HCEC 1CT (cell line): ENCODE measurements at regions not wholly inside any gene's neighbourhood (a gene's known extent, or its start where the extent isn't known, plus 50 kb on each side); places are given as distances from the start of the nearest gene placed in this dataset.
"Not testable (repeated sequence)": the region's sequence is repeated elsewhere in the genome, so short reads cannot be mapped to it uniquely, and the experiment has no call there.

Experiments
- DNase-seq: peaks from one replicate; pipeline ENCODE4 v3.0.0-alpha.2; 2017

DNA sequence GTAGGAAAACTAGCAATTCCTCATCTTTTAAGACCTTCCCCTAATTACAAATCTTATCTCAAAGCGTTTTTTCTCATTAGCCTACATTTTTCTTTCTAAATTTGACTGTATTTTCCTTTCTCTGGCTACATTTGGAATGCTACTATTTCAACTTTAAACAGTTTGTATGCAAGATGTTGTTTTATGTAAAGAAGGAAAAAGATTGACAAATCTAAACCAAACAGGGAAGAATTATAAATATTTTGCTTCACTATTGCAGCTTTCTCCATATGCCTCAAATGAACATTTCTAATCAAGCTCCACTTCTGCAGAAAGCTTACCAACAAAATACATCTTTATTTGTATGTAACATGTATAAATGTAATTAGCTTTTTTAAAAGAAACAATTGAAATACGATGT is 156.2 kb downstream of the MZT1 start:
- DNase-seq, result no peak

DNA sequence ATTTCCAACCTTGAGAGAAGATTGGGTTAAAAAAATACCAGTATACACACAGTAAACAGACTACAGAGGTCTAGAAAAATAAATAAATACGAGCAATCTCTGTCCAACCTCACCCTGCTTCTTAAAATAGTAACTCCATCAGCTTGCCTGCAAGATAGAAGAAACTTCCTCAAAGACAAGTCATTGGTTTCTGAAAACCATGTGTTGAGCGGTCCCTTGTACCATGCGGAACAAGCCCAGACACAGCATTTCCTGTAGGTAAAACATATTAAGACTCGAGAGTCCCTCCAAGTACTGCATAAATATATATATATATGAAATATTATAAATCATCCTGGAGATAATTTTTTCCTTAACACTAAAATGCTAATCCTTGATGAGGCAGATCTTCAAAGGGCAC is 157.4 kb downstream of the MZT1 start:
- no peak for DNase-seq

DNA sequence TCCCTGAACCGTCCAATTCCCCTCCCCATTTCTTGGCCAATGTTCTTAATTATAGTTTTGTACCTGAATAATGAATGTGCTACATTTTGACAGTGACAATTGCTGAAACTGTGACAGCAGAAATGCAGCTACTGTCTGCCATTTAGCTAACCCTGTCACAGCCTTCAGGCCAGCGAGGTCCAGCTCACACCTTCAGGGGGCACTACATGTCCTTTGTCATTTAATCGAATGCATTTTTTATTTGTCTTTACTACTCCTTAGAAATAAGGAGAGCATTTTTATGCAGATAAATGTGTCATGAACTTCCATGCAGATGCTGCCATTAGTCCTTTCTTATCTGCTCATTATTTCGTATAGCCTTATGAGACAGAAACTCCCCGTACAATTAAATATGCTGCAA is 159.9 kb downstream of the MZT1 start:
- no peak for DNase-seq

DNA sequence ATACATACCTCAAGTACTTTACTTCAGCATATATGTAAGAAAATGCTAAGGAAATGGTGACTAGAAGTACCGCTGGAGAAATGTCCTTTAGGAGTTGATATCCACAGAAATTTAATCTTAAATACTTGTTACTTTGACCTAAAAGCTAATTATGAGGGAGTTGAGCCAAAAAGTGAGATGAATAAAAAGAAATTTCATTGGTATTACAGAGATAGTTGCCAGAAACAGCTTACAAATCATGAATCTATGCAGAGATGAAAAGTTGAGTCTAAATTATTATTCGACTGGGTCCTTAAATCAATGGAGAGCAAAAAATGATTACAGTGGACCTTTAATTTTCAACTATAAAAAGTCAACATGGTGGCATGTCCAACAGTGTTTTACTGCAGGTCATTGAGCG is 160.9 kb downstream of the MZT1 start:
- DNase-seq, result no peak

DNA sequence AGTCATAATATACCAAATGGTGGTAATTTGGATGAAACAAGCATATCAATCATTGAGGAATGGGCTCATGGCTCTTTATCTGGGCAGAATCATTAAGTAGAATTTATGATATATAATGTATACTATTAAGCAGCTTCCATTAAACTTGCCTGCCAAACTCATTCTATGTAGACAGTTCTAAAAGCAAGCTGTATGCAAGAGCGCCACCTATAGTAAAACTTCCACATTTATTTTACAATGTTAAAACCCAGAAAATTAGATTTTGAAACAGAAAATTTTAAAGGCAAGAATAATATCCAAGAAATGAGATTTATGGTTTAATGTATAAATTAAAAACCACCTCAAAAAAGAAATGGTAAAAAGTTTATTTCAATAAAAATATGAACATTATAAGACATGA is 161.5 kb downstream of the MZT1 start:
- DNase-seq, result no peak

DNA sequence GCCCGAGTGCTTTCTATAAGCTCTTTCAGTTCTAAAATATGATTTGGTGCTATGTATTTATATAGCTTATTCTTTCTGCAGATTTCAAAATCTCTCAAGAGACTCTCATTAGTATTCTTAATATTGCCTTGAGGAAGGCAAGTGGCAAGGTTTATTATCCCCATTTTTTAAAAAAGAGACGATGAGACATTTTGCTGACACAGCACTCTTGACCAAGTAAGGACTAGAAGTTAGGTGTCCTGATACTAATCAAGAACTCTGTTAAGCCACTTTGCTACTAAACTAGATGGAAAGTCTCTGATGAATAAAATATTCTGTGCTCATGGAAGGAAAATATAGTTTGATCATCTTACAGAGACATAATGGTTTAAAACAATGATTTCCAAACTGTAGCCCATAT is 164.7 kb downstream of the MZT1 start:
- no peak for DNase-seq

DNA sequence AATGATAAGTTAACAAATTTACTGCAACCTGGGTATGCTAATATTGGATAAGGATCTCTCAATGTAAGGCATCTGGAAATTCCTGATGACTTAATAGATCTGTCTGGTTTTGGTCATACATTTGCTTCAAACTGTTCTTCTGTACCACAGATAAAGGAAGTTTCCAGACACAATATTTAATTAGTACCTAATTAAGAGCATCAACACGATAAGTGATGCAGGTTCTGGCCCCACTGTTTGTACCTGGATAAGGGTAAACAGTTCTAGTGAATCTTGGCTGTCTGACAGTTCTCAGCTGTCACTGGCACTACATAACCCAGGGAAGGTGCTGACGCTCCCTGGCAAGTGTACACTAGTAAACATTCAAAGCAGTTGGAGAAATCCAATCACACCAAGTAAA is 165.6 kb downstream of the MZT1 start:
- DNase-seq, result no peak

DNA sequence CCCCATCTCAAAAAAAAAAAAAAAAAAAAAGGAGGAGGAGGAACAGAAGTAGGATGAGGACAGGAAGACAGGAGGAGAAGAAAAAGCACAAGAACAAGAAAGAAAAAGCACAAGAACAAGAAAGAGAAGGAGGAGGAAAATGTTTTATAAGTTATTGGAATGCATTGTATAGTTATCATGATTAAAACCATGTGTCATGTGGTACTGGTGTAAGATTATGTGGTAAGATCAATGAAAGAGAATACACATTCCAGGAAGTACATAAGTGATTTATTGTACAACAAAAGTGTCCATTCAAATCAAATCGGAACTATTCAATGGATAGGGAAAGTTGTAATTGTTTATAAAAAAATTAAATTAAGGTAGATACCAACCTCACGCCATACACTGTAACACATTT is 167.7 kb downstream of the MZT1 start:
- DNase-seq, result no peak

DNA sequence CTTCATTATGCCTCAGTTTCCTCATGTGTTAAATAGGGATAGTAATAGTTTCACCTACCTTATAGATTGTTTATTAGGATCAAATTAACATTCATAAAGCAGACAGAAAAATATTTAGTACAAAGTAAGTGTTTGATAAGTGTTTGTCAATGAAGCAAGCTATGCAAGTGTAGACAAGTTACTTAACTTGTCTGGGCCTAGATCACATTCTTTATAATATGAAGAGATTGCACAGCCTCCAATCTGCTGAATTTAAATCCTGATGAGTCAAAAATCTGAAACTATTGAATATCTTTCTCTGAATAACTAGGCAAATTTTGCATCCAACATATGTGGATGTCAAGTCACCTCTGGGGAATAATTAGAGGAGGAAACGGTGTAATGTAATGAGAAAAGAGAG is 170.5 kb downstream of the MZT1 start:
- DNase-seq, result no peak

DNA sequence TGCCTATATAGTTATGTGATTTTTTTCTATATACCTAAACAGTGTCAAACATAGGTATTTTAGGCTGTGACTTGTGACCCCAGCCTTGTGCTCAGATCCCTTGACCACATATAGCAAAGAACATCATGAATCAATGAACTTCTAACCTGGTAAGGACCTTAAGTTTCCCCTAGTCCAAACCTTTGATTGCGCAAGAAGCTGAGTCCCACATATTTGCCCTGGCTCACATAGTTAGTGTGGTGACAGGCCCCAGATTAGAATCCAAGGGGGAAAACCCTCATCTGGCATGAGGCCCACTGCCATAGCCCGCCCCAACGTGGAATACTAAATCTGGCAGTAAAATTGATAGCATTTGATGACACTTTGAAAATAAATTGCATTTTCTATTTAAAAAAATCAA is 171.8 kb downstream of the MZT1 start:
- no peak for DNase-seq

DNA sequence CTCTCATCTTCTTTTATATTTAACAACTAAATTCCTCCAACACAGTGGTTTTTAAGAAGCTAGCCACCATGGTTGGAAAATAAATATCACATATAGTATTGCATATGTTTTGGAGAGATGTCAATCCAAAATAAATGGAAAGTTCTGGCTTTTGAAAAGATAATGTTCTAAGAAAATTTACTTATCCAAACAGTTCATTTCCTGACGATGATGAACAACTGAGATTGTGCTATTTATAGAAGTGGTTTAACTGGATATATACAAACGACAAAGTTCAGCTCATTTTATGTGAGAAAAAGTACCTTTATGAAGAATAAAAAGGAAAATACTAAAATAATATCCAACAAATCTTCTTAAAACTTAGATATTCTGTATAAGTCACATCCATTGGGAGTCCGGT is 174.7 kb downstream of the MZT1 start:
- DNase-seq, result no peak

DNA sequence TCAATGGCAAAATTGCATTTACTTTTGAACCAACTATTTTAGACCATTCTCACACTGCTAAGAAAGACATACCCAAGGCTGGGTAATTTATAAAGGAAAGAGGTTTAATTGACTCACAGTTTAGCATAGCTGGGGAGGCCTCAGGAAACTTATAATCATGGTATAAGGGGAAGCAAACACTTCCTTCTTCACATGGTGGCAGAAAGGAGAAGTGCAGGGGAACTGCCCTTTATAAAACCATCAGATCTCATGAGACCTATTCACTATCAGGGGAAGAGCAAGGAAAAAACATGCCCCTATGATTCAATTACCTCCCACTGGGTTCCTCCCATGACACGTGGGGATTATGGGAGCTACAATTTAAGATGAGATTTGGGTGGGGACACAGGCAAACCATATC is 181.5 kb downstream of the MZT1 start:
- not testable (repeated sequence) for DNase-seq

DNA sequence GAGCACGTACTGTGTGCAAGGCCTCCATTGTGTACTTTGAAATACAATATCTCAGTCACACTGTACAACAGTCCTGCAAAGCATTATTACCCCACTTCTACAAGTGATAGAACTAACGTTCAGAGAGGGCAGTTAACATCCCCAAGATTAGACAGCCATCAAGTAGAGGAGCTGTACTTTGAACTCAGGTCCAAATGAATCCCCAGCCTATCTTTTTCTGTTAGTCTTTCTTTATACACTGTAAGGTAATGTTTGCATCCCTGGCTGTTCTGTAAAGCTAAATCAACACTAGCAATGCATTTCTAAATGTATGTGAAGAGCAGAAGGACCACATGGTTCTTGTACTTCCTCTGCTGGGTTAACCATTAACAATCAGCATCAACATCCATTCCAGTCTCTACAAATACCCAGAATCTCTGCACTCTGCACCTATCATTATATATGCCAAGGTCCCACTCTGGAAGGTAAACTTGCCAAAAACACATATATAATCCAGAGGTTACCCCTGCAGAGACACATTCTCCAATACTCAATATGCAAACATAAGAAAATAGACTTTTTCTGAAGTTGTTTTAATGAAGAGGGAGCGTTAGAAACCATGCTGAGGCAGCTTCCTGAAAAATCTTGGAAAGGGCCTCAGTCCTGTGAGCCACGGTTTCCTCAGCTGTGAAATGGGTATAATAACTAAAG is 182.3 kb downstream of the MZT1 start:
- no peak for DNase-seq

DNA sequence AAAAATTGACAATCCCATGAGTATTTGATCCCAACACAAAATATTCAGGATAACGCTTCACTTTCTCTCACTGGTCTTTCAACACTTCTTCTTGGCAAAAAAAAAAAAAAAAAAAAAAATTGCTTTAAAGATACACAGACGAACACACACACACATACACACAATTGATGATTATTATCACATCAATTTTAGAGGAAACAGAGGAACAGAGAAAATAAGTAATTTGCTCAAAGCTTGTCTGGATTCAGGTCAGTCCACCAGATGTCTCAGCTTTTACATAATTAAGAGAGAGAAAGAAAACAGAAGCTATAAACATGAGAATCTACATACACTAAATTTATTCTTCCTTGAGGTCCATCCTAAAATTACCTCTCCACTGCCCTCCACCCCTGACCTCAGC is 183.4 kb downstream of the MZT1 start:
- DNase-seq, result no peak

DNA sequence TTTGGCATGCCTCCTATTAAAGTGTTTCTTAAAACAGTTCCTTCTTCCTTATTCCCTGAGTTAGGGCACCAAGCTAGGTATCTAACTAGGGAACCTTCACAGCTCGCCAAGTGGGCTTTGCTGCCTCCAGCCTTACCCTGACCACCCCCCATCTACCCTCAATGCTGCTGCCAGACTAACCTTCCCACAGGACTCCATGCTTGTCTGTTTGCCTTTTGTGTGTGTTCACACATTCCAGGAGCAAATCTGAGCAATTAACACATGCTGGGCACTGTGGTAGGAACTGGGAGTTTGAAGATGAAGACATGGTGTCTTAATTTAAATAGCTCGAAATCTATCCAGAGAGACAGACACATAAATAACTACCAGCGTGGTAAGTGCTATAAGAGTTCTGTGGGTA is 185.2 kb downstream of the MZT1 start:
- DNase-seq, result no peak

DNA sequence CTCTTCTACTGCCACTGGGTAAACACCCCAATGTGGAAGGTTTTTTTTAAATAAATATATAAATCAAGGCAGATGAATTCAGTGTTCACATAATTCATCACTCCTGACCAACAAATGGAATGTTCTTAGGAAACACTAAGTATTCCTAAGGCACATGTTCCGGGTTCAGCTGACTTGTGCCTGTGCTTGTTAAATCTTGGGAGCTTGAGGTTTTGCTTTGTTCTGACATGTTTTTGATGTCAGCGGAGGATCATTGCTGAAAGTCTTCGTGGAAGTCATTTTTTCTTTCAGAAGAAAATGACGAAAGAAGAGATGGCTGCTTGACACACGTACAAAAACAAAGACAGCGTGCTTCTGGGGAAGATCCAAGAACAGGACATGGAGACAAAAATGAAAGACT is 185.8 kb downstream of the MZT1 start:
- DNase-seq, result no peak

DNA sequence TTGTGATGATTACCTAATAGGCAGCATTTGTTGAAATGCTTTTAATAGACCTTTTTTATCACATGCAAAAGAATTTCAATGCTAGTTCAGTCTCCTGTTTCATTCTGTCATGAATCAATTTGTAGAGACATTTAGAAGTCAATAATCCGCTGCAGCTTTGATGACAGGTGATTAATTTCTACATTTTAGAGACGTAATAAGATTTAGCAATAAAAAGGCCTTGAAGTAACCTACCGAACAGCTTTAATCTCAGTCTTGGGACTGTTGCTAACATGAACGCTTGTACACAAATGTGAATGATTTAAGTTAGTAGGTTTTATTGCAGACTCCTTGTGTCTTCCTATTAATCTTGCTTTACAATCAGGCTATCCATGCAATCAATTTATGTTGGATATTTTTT is 186.5 kb downstream of the MZT1 start:
- no peak for DNase-seq

DNA sequence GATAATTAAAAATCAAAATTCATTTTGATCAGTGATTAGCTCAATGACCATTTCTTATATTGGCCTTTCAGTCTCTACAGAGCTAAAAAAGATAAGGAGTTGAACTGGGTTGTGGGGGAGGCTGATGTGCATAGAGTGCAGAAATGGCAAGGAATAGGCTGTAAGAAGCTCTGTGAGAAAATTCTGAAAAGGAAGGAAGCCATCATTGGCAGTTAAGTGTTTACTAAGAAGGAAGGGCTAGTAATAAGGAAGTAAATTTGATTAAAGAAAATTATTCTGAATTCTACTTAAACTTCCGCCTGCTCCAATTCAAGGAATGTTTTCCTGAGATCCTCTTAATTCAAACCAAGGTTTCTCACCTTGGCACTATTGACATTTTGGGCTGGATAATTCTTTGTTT is 187.5 kb downstream of the MZT1 start:
- no peak for DNase-seq

DNA sequence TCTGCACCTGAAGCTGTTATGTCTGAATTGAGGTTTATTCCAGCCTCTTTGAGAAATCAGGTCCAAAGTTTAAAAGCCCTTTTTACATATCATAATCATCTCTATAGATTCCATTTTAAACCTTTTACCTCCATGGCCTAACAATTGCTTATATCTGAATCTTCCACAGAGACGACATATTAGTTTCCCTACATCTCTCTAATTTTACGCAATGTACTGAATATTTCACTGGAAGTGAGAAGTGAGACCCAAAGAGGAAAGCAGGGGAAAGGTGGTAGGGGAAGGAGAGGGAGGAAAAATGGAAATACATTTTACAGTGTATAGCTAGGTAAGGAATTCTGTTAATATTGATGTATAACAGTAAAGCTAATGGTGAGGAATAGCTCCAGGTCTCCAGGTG is 189.6 kb downstream of the MZT1 start:
- DNase-seq, result no peak

DNA sequence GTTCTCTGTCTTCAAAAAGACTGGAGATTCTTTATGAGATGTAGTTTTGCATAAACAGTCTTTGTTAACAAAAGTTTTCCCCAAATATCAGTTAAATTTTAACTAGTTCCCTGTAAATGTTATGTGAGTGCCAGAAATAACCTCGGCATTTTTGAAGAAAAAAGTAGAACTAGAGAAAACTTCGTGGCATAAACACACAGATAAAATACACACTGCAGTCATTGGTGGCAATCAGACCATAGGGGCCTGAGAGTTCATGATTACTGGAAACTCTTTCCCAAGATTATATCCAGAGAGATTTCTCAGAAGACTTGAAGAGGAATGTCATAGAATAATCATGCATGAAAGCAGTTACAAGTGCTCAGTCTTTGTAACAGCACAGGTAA is 190.0 kb downstream of the MZT1 start:
- no peak for DNase-seq

DNA sequence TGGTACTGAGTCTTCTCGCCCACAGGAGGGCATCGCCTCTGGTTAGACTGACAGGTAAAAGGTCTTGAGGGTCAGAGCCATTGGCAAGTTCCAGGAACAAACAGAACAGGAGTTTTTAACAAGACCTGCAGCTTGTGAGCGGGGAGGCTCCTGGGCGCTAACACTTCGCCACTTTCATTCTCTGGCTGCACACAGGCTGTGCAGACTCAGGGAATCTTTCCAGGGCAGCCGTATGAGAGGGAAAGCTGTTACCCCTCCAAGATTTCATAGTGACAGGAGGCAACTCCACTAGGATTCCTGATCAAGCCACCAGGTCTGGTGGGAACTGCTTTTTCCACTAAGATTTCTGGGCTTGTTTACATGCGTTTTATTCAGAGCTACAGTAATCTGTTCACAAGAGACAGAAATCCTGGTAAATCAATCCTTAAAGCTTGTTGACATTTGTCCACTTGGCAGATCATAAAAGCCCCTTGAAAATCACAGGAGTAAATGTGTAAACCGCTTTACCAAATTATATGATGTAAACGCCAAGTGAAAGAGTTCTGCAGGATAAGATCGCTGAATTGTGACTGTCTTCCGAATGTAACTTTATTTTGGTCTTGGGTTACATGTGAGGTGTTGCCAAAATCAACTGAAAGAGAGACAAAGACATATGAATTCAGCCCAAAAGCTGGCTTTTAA is 190.6 kb downstream of the MZT1 start:
- DNase-seq, result no peak

DNA sequence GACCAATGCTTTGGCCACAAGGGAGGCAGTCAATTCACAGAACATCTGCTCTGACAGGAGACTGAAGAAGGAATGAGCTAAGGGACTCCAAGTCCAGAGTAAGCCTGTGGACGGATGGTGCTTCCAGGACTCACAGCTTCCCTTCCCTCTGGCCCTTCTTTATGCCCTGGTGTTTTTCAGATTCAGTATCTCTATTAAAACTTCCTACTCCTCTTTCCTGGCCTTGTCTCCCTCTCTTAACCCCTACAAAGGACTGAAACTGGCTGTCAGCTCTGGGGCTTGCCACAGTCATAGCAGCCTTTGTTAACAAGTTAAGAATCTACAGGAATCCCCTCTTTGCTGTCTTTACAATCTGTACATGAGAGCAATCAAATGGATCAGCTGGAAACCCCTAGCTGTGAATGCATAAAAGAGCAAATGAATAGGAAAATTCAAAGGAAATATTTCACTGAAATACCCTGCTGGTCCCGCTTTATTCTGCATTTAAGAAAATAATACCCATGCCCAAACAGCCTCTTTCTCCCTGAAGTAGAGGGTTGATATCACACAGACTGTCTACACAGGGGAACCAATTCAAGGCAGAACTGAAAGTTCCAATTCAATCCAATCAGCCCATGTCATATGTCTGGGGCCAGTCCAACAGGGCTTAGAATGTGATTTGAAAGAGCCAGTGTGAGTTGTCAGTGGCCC is 192.3 kb downstream of the MZT1 start:
- DNase-seq, result no peak

DNA sequence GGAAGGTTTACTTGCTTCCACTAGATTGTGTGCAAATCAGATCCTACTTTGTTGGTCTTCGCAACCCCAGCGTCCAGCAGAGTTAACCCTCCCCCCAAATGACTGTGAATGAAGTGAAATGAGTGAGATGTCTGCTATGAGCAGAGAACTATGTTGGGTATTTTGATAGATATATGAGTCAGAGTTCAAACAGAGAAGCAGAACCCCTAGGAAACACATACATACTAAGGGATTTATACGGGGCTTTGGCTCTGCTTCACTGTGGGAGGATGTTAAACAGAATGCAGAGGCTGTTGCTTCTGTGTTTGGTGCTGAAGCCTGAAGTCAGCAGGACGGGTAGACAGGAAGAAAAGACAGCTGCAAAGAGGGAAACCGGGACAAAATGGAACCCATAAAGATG is 197.0 kb downstream of the MZT1 start:
- no peak for DNase-seq

DNA sequence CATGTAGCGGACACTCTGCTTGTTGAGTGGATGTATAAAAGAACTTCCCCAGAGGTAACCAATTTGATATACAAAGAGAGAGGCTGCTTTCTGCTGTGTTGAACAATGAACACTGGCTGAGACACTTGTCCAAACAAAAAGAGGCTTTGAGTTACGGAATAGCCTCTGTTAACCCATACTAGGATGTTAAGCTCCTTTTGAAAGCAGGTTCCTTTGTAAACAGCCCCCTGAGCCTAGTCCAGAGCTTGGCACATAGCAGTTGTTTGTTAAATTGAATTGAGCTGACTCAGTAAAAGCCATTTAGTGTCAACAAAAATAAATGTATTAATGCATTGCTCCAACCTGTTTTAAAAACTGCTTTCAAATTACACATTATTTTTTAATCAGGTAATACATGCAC is 200.1 kb downstream of the MZT1 start:
- DNase-seq, result no peak

DNA sequence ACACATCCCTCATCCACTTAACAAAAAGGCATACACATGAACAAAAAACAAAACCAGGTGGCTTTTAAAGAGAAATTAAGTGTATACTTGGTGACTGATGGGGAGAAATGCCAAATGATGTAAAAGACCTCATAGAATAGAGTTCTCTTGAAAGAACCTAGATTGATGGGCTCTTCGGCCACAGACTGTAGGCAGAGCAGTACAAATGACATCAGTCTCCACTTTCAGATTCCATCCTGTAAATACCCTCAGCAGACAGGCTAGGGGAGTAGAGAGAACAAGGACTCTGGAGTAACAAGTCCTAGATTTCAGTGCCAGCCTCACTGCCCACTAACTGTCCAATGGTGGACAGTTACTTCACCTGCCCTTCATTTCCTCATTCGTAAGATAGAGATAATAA is 203.8 kb downstream of the MZT1 start:
- no peak for DNase-seq
